ENCODE measurements at regions not wholly inside any gene's neighbourhood (a gene's known extent, or its start where the extent isn't known, plus 50 kb on each side); places are given as distances from the start of the nearest gene placed in this dataset.

DNA sequence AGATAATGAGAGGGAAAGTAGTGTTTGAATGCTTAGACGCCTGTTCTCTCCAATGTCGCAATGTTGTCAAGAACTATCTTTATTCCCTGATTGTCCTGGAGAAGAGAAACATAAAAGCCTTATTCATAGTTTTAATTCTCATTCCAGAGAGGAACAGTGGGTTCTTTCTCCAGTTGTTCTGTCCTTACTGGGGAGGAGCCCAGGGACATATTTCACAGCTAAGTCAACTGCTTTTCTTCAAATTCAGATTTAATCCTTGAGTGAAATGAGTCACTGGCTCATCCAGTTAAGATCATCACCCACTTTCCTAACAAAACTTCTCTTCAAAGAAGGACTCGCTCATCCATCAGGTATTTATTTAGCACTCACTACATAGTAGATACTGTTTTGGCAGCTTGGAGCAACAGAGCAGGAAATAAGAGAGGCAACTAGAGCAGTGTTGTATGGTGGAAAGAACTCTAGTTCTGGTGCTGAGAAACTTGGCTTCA, 365.7 kb upstream of the USP24 start:
- WGBS, 5 donors: 85 to 95% (median 90%) methylated on average over 3 of the region's 3 CpGs
- no peak for TF ChIP-seq POLR2AphosphoS5 (IDR thresholded peaks at IDR 0.05)
- no peak for TF ChIP-seq CTCF (IDR thresholded peaks at IDR 0.05 in 8 of 11, conservative IDR thresholded peaks at IDR 0.05 in 3 of 11)
- TF ChIP-seq POLR2A (IDR thresholded peaks at IDR 0.05): no peak
- Histone ChIP-seq H3K9me3 (no peaks in the 10 kb centered on the region), H3K27ac (no peak overlapping the region), H3K4me3 (no peak overlapping the region), H3K4me1 (no peaks in the 10 kb centered on the region), H3K36me3 (no peaks in the 10 kb centered on the region), H3K27me3 (replicated peaks in 1 of 7) (peaks cover 0 to 11% (median 0%) of the 10 kb centered on the region in 7 donors)
- intact Hi-C loops (cut with DNase I; ENCODE audit: low total_unique reads): no loop called here
- no peak for DNase-seq

DNA sequence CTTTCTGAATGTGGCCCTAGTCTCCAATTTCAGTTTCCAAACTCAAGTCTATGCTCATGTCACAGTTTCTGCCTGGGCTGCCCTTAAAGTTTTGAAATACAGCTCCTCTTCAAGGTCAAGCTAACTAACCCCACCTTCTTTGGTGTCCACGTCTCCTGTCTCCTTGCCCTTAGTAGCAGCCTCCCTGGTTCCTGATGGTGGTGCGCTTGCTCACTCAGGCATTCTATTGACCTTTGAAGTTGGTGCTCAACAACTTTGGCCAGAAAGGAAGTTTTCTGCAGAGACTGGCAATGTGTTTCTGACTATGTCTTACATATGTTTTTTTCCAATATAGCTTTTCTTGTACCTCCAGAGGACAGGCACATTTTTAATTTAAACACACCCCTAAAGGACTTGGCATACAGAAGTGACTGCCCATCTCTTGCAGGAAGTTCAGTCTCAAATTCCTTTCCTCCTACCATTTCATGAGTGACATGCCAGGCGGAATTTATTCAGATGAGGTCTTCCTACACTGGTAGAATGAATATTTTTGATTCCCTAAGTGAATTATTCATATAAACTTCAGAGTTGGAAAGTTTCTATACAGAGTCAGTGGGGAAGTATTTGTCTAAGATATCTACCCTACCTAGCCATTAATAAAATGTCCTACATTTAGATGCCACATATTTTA, 364.3 kb upstream of the USP24 start:
- H3K36me3 ChIP-seq: no peaks in the 10 kb centered on the region
- no peaks in the 10 kb centered on the region for H3K9me3 ChIP-seq
- H3K4me3 ChIP-seq: no peak overlapping the region
- no peak for TF ChIP-seq POLR2AphosphoS5 (IDR thresholded peaks at IDR 0.05)
- no peak for TF ChIP-seq POLR2A (IDR thresholded peaks at IDR 0.05)
- no peak for TF ChIP-seq CTCF (IDR thresholded peaks at IDR 0.05 in 8 of 11, conservative IDR thresholded peaks at IDR 0.05 in 3 of 11)
- H3K27ac ChIP-seq: no peak overlapping the region
- no peaks in the 10 kb centered on the region for H3K4me1 ChIP-seq
- 76 to 92% (median 82%) methylated on average over 3 of the region's 3 CpGs for WGBS, 5 donors
- intact Hi-C loops (cut with DNase I; ENCODE audit: low total_unique reads): no loop called here
- no peak for DNase-seq
- H3K27me3 ChIP-seq (replicated peaks in 1 of 7): peaks cover 0 to 19% (median 0%) of the 10 kb centered on the region in 7 donors

GRCh38 chr1:55578646-55579045, 363.5 kb upstream of the USP24 start:
- intact Hi-C loops (cut with DNase I; ENCODE audit: low total_unique reads): no loop called here
- Histone ChIP-seq H3K9me3 (no peaks in the 10 kb centered on the region), H3K27me3 (replicated peaks in 1 of 7) (peaks cover 0 to 19% (median 0%) of the 10 kb centered on the region in 7 donors), H3K36me3 (no peaks in the 10 kb centered on the region), H3K27ac (no peak overlapping the region), H3K4me3 (no peak overlapping the region), H3K4me1 (no peaks in the 10 kb centered on the region)
- TF ChIP-seq POLR2A (IDR thresholded peaks at IDR 0.05) (no peak), CTCF (IDR thresholded peaks at IDR 0.05 in 8 of 11, conservative IDR thresholded peaks at IDR 0.05 in 3 of 11) (no peak), POLR2AphosphoS5 (IDR thresholded peaks at IDR 0.05) (no peak)
- no peak for DNase-seq
- 77 to 100% (median 84%) methylated on average over 1 of the region's 1 CpG for WGBS, 5 donors

GRCh38 chr1:55575571-55576279, 360.6 kb upstream of the USP24 start:
- intact Hi-C loops (cut with DNase I; ENCODE audit: low total_unique reads): no loop called here
- DNase-seq: no peak
- Histone ChIP-seq H3K27ac (no peak overlapping the region), H3K9me3 (no peaks in the 10 kb centered on the region), H3K27me3 (replicated peaks in 1 of 7) (peaks cover 0 to 12% (median 0%) of the 10 kb centered on the region in 7 donors), H3K4me3 (no peak overlapping the region), H3K36me3 (no peaks in the 10 kb centered on the region), H3K4me1 (no peaks in the 10 kb centered on the region)
- 74 to 88% (median 79%) methylated on average over 4 of the region's 4 CpGs for WGBS, 5 donors
- TF ChIP-seq POLR2A (IDR thresholded peaks at IDR 0.05): no peak
- TF ChIP-seq CTCF (IDR thresholded peaks at IDR 0.05 in 8 of 11, conservative IDR thresholded peaks at IDR 0.05 in 3 of 11): no peak
- TF ChIP-seq POLR2AphosphoS5 (IDR thresholded peaks at IDR 0.05): no peak
